ENCODE measurements at regions not wholly inside any gene's neighbourhood (a gene's known extent, or its start where the extent isn't known, plus 50 kb on each side); places are given as distances from the start of the nearest gene placed in this dataset.
"Not testable (repeated sequence)": the region's sequence is repeated elsewhere in the genome, so short reads cannot be mapped to it uniquely, and the experiment has no call there.

DNA sequence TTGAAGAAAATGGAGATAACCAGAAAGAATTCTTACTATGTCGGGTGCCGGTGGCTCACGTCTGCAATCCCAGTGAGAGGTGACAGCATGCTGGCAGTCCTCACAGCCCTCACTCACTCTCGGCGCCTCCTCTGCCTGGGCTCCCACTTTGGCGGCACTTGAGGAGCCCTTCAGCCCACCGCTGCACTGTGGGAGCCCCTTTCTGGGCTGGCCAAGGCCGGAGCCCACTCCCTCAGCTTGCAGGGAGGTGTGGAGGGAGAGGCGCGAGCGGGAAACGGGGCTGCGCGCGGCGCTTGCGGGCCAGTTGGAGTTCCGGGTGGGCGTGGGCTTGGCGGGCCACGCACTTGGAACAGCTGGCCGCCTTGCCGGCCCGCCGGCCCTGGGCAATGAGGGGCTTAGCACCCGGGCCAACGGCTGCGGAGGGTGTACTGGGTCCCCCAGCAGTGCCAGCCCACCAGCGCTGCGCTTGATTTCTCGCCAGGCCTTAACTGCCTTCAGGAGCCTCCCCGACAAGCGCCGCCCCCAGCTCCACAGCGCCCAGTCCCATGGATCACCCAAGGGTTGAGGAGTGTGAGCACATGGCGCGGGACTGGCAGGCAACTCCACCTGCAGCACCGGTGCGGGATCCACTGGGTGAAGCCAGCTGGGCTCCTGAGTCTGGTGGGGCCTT lies 1672.5 kb upstream of the B3GALT2 start:
- DNase-seq: not testable (repeated sequence)

DNA sequence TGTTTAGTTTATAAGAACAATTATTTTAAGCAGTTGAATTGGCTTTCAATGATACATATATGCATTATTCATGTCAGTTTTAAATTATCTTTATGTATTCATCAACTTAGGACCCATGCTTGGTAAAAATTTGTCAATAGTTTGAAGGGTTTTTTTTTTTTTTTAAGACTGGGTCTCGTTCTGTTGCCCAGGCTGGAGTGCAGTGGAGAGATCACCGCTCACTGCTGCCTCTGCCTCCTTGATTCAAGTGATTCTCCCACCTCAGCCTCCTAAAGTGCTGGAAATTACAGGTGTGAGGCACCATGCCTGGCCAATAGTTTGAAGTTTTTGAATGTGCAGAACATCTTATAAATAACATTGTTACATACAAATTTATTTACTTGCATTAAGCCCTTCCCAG lies 1671.0 kb upstream of the B3GALT2 start:
- no peak for DNase-seq

DNA sequence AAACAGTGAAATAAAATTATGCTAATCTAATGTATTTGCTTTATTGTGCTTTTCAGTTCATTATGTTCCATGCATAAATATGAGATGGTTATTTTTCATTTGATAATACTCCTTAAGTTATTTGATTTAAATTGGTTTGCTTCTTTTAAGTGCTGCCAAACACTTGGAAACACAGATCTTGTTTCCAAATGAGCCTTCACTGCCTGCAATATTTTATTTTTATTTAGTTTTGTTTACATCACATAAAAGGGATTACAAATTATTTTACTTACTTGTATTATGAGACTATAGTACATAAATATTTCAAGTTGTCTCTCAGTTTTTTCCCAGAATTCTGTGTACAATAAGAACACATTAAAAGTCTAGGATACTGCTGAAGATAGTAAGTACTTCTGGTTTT lies 1662.4 kb upstream of the B3GALT2 start:
- no peak for DNase-seq

DNA sequence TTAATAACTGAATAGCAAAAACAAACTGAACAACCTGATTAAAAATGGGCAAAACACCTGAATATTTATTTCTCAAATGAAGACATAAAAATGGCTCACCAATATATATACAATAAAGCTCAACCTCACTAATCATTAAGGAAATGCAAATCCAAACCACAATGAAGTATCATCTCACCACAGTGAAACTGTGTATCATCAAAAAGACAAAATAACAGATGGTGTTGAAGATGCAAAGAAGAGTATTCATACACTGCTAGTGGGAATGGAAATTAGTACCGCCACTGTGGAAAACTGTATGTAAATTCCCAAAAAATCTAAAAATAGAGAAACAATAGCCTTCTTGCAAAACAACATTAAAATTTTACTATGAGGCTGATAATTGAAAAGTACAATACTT lies 1660.1 kb upstream of the B3GALT2 start:
- DNase-seq: no peak

DNA sequence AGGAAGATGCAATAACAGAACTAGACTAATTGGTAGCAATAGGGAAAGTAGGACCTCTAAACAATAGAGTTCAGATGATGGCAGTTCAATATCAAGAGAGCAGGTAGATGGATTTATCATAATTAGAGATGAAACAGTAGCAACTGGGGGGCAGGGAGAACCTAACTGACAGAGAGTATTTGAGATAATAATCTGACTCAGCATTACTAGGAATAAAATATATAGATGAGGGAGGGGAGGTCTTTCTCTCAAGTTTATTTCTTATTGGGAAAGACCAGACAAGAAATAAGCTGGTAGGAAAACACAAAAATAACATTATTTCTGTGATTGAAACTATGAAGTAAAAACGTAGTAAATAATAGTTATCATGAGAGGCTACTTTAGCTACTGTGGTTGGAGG lies 1656.7 kb upstream of the B3GALT2 start:
- no peak for DNase-seq

DNA sequence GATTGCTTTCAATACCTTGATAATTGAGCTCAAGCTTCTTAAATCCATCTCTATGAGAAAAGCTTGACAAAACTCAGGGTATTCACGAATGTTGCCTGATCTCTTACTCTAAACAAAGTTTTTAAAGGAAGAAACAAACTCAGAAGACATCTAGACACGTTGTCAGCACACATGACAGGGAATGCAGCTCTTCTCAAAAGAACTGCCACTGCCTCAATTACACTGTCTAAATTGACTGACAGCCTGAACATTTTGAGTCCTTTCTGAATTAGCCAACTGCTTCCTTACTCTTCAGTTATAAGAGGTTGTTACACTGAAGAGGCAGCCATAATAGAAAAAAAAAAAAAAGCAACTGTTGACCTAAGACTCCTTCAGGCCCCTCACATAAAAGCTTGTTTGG lies 1646.7 kb upstream of the B3GALT2 start:
- no peak for DNase-seq

DNA sequence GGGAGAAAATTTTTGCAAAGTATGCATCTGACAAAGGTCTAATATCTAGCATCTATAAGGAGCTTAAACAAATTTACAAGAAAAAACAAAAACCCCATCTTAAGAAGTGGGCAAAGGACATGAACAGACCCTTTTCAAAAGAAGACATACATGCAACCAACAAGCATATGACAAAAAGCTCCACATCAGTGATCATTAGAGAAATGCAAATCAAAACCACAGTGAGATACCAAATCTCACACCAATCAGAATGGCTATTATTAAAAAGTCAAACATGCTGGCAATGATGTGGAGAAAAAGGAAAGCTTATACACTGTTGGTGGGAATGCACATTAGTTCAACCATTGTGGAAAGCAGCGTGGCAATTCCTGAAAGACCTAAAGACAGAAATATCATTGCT lies 1645.2 kb upstream of the B3GALT2 start:
- not testable (repeated sequence) for DNase-seq

DNA sequence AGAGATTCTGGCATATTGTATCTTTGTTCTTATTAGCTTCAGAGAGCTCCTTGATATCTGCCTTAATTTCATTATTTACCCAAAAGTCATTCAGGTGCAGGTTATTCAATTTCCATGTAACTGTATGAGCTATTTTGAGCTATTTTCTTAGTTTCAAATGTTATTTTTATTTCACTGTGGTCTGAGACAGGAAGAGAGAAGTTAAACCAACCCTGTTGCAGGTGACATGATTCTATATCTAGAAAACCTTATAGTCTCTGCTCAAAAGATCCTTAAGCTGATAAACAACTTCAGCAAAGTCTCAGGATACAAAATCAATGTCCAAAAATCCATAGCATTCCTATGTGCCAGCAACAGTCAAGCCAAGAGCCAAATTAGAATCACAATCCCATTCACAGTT lies 1644.0 kb upstream of the B3GALT2 start:
- DNase-seq: no peak

DNA sequence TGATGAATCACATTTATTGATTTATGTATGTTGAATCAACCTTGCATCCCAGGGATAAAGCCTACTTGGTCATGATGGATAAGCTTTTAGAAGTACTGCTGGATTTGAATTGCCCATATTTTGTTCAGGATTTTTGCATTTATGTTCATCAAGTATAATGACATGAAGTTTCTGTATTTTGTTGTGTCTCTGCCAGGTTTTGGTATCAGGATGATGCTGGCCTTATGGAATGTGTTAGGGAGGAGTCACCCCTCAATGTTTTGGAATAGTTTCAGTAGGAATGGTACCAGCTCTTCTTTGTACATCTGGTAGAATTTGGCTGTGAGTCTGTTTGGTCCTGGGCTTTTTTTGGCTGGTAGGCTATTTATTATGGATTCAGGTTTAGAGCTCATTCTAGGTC lies 1643.1 kb upstream of the B3GALT2 start:
- no peak for DNase-seq

DNA sequence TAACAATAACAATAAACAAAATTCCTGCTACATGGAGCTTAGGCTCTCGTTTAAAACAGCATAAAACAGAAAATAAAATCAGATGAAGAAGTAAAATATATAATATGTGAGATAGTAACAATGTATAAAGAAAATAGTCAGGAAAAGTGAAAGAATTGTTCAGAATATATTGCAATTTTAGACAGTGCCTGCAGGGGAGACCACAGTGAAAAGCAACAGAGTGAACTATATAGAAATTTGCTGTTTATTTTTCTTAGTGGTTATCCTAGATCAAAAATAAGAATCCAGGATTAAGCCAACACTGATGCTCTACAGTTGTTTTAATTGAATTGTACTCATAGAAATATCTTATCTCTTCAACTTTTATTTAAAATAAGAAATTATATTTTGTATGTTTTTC lies 1639.0 kb upstream of the B3GALT2 start:
- DNase-seq: no peak

DNA sequence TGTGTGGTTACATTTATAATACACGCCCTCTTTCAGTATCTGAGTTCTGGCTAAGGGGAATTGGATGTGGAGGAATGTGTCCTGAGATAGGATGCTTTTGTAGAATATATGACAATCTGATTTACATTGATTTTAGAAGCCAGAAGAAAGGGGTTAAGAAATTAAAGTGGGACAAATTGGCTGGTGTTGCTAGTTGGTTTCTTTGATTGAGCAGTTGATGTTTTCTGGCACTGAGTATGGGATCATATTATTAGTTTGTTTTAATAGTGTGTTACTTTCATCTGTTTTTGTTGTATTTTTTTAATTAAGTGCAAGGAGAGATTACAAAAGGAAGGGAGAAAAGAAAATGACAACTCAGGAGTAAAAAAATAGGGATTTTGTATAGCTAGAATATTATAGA lies 1634.7 kb upstream of the B3GALT2 start:
- no peak for DNase-seq

DNA sequence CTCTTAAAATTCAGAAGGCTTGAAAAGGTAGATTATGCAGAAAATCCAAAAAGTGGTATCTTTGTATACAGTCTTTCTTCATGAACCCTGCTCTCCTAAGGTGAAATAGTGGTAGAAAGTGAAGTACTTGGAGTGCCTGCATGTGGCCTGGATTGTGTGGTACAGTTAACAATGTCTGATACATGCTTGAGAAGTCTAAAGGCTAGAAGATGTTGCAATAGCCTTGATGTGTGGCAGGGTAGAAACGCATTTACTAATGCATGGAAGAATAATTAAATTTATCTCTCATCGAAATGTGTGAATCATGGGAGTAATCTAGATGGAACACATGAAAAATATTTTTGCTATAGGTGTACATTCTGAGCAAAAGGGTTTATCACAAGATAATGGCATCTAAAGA lies 1632.3 kb upstream of the B3GALT2 start:
- DNase-seq: no peak

DNA sequence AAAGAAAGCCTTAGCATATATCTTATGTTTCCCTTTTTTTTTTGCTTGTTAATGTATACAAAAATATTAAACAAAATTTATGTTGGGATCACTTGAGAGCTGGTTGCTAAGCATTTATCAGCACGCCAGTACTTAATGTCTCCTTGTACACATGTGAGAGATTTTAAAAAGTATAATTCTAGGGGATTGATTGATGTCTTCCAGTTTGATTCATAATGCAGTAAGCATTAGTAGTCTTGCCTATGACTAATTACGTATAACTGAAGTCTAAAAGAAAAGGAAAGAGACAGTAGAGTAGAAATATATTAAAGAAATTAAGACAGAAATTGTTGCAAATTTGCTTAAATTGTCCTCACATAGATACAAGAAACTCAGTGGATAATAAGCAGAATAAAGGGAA lies 1630.4 kb upstream of the B3GALT2 start:
- DNase-seq: no peak

DNA sequence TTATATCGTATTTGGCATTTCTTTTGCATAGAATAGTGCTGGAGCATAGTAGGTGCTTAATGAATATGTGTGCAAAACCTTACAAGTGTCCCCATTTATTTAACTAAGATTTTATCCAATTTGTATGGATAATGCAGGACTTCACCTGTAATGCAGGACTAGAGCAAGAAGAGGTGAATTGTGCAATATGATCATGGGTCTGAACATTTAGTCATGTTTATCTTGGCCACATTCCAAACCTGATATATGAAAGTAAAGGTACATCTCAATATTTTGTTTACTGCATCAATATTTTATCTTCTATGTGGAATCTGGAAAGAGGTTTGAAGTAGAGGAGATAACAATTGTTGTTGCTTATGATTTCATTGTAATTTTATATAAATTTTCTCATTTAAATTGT lies 1626.7 kb upstream of the B3GALT2 start:
- no peak for DNase-seq

DNA sequence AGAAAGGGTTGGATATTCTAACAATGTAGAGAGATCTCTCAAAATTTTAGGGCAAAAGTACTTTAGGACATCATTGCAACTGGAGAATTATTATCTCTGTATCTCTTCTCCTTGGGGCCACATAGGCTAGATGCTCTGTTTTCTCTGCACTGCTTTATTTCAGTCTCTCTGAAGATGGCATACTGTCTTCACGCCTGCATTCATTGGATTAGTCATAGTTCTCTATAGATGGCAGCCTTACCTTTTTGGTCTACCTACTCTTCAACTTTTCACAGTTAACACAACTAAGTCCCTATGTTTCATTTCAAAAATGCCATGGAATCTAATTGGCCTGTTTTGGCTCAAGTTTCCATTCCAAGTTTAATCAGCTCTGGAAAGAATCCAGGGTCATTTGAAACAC lies 1623.3 kb upstream of the B3GALT2 start:
- no peak for DNase-seq

DNA sequence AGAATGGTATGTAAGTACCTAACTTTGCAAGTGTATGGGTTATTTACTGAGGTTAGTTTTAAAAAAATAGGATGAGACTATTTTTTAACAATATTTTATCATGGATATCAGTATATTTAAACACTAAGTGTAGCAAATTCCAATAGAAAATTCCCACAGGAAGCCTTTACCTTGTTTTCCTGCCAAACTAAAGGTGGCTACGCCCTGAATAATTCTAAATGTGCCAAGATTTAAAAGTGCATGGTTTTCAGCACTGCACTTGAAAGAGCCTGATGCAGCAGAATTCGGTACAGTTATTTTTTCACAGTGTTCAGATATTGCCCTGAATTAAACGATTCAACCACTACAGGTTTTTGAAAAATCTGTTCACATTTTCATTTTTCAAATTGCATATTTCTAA lies 1622.8 kb upstream of the B3GALT2 start:
- no peak for DNase-seq

DNA sequence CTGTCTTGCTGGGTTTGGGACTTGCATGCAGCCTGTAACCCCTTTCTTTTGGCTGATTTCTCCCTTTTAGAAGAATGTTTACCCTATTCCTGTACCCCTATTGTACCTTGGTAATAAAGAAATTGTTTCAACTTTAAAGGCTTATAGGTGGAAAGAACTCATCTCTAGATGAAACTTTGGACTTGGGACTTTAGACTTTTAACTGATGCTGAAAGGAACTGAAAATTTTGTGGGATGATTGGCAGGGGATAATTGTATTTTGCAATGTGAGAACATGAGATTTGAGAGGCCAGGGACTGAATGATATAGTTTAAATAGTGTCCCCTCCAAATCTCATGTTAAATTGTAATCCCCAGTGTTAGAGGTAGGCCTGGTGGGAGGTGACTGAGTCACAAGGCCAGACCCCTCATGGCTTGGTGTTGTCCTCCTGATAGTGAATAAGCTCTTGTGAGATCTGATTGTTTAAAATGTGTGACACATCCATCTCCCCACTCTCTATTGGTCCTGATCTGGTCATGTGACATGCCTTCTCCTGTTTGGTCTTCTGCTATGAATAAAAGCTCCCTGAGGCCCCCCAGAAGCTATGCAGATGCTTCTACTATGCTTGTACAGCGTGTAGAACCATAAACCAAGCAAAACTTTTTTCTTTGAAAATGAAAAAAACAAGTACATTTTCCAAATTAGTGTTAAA lies 1621.3 kb upstream of the B3GALT2 start:
- DNase-seq: no peak

DNA sequence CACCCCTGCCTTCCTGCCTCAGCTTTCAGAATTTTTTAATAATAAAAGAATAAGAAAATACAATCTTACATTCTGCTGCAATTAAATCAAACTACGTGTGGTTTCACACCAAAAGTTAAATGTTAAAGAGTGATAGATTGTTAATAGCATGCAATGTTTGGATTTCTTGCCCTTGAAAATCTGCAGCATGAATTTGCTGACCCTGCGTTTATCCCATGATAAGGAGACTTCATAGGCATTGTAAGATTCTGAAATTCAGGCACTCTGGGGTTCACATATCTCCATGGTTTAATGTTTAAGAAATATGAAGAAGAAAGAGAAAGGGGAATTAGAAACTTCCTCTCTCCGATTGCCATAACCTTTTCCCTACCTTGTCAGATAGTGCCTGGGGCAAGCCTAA lies 1616.2 kb upstream of the B3GALT2 start:
- no peak for DNase-seq

DNA sequence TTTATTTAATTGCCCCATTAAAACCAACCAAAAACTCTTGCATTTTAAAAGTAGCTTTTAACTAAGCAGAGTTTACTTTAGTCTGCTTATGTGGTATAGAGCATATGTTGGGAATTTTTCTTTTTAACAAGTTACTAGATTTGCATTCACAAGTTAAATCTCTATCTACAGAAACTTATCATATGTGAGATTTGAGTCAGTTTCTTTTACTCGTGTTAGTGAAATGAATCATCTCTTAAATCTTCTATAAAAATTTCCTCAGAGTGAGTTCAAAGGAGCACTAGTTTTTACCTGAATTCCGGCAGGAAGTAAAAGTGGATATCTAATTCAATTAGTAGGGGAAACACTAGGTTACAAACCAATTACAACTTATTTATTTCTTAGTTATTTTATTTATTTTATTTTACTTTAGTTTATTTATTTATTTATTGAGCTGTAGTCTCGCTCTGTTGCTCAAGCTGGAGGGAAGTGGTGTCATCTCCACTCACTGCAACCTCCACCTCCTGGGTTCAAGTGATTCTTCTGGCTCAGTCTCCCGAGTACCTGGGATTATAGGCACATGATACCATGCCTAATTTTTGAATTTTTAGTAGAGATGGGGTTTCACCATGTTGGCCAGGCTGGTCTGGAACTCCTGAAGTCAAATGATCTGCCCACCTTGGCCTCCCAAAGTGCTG lies 1609.6 kb upstream of the B3GALT2 start:
- no peak for DNase-seq

DNA sequence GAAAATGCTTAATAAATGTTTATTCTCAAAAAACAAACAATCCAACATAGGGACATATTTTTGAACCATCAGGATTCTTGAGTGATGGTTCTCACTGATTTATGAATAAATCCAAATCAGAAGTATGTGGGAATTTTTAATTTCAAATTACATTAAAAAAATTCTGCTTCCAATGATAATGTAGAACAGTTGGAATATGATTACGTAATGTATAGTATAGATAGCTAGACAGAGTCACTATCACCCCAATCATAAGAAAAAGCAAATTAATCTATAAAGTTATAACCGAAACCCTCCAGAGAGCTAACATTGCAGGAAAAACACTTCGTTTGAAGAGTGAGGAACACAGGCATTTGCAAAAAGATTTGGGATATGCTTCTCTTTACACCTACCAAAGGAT lies 1600.6 kb upstream of the B3GALT2 start:
- no peak for DNase-seq

DNA sequence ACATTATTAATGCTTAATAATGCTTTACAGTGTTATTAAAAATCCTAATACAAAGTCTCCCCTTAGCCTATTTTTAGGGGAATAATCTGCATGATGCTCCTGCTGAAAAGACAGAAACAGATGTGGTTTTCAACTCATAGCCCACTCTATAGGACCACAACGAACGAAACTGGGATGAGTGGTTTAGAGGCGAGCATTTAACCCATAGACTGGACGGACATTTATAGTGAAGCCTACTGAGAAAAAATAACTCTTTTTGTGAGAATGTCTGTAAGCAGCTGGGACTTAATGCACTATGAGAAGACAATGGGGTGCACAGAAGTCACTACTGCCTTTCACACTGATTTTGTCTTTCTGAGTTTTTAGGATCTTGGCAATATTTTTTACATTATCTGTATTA lies 1599.6 kb upstream of the B3GALT2 start:
- no peak for DNase-seq

DNA sequence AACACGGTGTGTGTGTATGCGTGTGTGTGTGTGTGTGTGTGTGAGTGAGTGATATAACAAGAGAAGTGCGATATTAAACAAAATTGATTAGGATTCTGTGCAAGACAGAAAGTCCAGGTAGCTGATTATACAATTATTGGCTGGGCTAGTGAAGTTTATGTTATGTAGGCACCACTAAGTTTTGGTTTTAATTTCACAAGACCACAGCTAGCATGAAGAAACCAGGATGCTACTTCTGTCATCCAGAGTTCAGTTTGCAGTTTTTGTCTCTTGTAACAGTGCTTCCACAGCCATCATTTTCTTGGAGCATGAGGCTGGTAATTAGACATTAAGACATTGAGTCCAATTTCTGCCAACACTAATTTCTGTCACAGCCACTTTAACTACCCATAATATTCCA lies 1590.2 kb upstream of the B3GALT2 start:
- DNase-seq: no peak

DNA sequence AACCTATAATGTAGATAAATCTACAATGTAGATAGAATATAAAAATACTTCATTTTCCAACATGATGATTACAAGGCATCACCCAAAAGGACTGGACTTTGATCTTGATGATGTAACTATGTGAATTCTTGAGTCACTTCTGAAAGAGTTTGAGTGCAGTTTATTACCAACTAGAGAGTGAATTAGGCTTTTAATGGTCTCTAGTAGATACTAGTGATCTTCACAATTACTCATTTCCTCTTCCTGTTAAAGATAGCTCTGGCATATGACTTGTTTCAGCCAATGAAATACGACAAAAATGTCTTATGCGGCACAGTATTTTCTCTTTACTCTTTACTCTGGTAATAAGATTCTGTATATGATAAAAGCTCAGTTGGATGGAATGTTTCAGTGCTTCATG lies 1588.1 kb upstream of the B3GALT2 start:
- no peak for DNase-seq

DNA sequence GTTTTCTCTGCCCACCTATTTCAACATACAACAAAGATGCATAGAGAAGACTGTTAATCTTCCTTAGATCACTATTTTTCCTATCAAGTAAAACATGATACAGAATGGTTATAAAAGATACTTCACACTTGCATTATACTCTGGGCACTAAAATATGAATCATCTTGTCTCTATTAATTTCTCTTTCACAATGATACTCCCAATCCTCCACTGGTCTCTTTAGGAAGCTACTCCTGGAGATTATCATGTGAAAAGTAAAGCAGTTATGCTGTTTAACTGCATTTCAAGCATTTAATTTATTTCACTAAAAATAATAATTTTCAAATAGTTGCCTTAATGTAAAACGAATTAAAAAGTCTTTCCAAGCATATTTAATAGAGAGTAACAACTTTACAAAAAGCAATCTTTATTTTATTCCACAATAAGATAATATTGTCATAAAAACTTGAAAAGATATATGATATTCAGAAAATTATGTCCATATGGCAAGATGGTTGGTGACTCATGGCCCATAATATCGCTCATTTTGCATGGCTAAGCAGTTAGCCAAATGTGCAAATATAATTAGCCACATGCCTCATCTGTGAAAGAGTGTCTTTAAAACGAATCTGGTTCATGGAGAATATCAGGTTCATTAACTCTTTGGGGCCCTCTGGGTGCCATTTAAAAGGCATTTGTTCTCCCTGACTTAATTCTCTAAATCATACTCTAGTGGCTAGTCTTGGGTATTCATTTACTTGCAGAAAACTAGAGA lies 1569.0 kb upstream of the B3GALT2 start:
- no peak for DNase-seq

Measured in AML-193 (cell line).